Endodermal cell (in vitro differentiated cells): ENCODE measurements at regions not wholly inside any gene's neighbourhood (a gene's known extent, or its start where the extent isn't known, plus 50 kb on each side); places are given as distances from the start of the nearest gene placed in this dataset.
"Not testable (repeated sequence)": the region's sequence is repeated elsewhere in the genome, so short reads cannot be mapped to it uniquely, and the experiment has no call there.

ENCODE experiments used
- DNase-seq: peaks from one replicate; pipeline ENCODE4 v3.0.0-alpha.2; 2017
- H3K27ac ChIP-seq: 2 replicates; pipeline ENCODE4 v1.5.1; 2013; ENCODE audit warnings: mild to moderate bottlenecking, low read depth, low read length, moderate library complexity
- H3K27me3 ChIP-seq: 2 replicates; pipeline ENCODE4 v1.6.1; 2013; ENCODE audit warnings: mild to moderate bottlenecking, low read length, moderate library complexity; ENCODE audit not compliant: insufficient read depth, control insufficient read depth, poor library complexity, severe bottlenecking
- H3K36me3 ChIP-seq: 2 replicates; pipeline ENCODE4 v1.7.0; 2013; ENCODE audit warnings: mild to moderate bottlenecking, low read length, moderate library complexity; ENCODE audit not compliant: control insufficient read depth, insufficient read depth
- H3K4me1 ChIP-seq: one replicate; pipeline ENCODE4 v1.7.0; 2013; ENCODE audit warnings: low read length; ENCODE audit not compliant: control insufficient read depth, insufficient read depth
- H3K4me3 ChIP-seq: 2 replicates; pipeline ENCODE4 v1.5.1; 2013; ENCODE audit warnings: mild to moderate bottlenecking, low read length, moderate library complexity
- H3K9ac ChIP-seq: 2 replicates; pipeline ENCODE4 v1.6.1; 2013; ENCODE audit warnings: mild to moderate bottlenecking, low read length, moderate library complexity; ENCODE audit not compliant: poor library complexity, severe bottlenecking; ENCODE audit errors: extremely low read depth
- H3K9me3 ChIP-seq: 2 replicates; pipeline ENCODE4 v1.6.1; 2013; ENCODE audit warnings: mild to moderate bottlenecking, low read length, moderate library complexity; ENCODE audit not compliant: control insufficient read depth
- H3K27ac Mint-ChIP-seq: 2 replicates; pipeline ENCODE4 v1.8.0; 2020; ENCODE audit warnings: mixed read lengths
- H3K27me3 Mint-ChIP-seq: 2 replicates; pipeline ENCODE4 v1.8.0; 2021; ENCODE audit warnings: mild to moderate bottlenecking, mixed read lengths; ENCODE audit not compliant: insufficient read depth
- H3K36me3 Mint-ChIP-seq: 2 replicates; pipeline ENCODE4 v1.8.0; 2020; ENCODE audit warnings: low read depth, mixed read lengths
- H3K4me1 Mint-ChIP-seq: 2 replicates; pipeline ENCODE4 v1.8.0; 2020; ENCODE audit warnings: mixed read lengths
- H3K4me3 Mint-ChIP-seq: 2 replicates; pipeline ENCODE4 v1.8.0; 2020; ENCODE audit warnings: mild to moderate bottlenecking, moderate library complexity, mixed read lengths
- H3K9me3 Mint-ChIP-seq: 2 replicates; pipeline ENCODE4 v1.8.0; 2020; ENCODE audit warnings: mild to moderate bottlenecking, mixed read lengths
- WGBS, 2 experiments: methylation state at CpG; one replicate each; pipeline versions ENCODE4 v1.1.5 to v1.1.7; 2013; ENCODE audit warnings: missing lambda C conversion rate in 2 of 2, mixed read lengths in 1 of 2; ENCODE audit not compliant: insufficient coverage in 1 of 2, insufficient read length in 1 of 2; 5-methylcytosine and 5-hydroxymethylcytosine counted together
- TF ChIP-seq, protein P1 (sequence below): fragments of 200-600 bp; sonication (generic); conservative IDR thresholded peaks from 2 replicates; pipeline ENCODE4 v1.5.0; 2021; ENCODE audit warnings: antibody characterized with exemption, mild to moderate bottlenecking

DNA sequence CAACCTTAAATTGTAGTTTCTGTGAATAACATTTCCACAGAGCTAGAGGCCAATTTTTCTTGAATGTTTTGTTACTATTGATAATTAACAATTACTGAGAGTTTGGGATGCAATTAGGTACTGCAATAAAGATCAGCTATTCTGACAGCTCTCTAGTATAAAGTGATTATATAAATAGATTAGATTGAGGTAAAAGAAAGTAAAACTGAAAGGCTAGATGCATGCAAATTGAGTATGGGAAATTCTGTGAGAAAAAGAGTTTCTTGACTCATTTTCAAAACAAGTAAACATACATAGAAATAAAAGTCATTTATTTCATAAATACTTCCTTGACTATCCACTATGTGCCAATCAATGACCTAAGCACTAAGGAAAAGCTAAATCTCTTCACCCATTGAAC, 1087.5 kb upstream of the ATXN8OS start:
- Mint-ChIP-seq H3K36me3 (peaks cover 4% of the 10 kb centered on the region), H3K4me3 (no peak overlapping the region), H3K9me3 (peaks cover 14% of the 10 kb centered on the region), H3K27me3 (no peaks in the 10 kb centered on the region), H3K27ac (no peak overlapping the region), H3K4me1 (peaks cover 1% of the 10 kb centered on the region)
- no peak overlapping the region for H3K27ac ChIP-seq
- H3K27me3 ChIP-seq = no peaks in the 10 kb centered on the region
- no peak for DNase-seq
- TF ChIP-seq, protein P1, sequence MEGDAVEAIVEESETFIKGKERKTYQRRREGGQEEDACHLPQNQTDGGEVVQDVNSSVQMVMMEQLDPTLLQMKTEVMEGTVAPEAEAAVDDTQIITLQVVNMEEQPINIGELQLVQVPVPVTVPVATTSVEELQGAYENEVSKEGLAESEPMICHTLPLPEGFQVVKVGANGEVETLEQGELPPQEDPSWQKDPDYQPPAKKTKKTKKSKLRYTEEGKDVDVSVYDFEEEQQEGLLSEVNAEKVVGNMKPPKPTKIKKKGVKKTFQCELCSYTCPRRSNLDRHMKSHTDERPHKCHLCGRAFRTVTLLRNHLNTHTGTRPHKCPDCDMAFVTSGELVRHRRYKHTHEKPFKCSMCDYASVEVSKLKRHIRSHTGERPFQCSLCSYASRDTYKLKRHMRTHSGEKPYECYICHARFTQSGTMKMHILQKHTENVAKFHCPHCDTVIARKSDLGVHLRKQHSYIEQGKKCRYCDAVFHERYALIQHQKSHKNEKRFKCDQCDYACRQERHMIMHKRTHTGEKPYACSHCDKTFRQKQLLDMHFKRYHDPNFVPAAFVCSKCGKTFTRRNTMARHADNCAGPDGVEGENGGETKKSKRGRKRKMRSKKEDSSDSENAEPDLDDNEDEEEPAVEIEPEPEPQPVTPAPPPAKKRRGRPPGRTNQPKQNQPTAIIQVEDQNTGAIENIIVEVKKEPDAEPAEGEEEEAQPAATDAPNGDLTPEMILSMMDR = no peak
- H3K9me3 ChIP-seq = no peaks in the 10 kb centered on the region
- H3K9ac ChIP-seq = no peak overlapping the region
- H3K4me3 ChIP-seq = no peak overlapping the region
- no peaks in the 10 kb centered on the region for H3K36me3 ChIP-seq
- H3K4me1 ChIP-seq = peaks cover 2% of the 10 kb centered on the region

DNA sequence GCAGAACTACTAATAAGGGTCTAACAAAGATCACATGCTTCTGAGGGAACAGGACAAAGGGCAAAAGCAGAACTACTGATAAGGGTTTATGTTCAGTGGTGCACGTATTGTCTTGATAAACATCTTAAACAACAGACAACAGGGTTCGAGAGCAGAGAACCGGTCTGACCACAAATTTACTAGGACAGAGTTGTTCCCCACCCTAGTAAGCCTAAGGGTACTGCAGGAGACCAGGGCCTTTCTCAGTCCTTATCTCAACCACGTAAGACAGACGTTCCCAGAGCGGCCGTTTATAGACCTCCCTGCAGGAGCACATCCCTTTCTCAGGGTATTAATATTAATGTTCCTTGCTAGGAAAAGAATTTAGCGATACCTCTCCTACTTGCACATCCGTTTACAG, 1089.5 kb upstream of the ATXN8OS start:
- peaks cover 14% of the 10 kb centered on the region for H3K9me3 Mint-ChIP-seq
- H3K27ac Mint-ChIP-seq, H3K36me3 Mint-ChIP-seq, H3K27me3 ChIP-seq, H3K4me3 Mint-ChIP-seq, H3K9ac ChIP-seq, H3K4me3 ChIP-seq, H3K27ac ChIP-seq, H3K9me3 ChIP-seq, H3K4me1 ChIP-seq, H3K4me1 Mint-ChIP-seq, DNase-seq, H3K27me3 Mint-ChIP-seq, H3K36me3 ChIP-seq: not testable (repeated sequence)
- WGBS, 2 experiments = 86 to 89% methylated on average over 6 to 9 of the region's 9 CpGs

DNA sequence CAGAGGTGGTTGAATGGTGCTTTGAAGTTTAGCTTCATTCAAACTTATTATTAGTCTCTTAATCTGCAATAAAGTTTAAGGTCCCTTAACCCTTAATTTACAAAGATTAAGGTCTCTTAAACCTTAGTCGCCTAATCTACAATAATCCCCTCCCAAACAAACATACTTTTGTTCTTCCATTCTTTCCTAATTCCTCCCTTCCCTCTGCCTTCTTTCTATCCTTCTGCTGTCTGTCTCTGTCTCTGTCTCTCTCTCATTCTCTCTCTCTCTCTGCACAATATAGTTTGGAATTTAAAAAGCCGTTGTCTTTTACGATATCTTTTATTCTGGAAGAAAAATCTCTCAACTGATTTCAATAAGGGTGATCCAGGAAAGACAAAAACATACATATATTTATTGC, 1096.8 kb upstream of the ATXN8OS start:
- WGBS, 2 experiments = 93 to 100% methylated on average over 1 to 3 of the region's 3 CpGs
- Mint-ChIP-seq H3K9me3 (peaks cover 16% of the 10 kb centered on the region), H3K4me3 (no peak overlapping the region), H3K4me1 (peaks cover 8% of the 10 kb centered on the region), H3K27ac (no peak overlapping the region), H3K27me3 (no peaks in the 10 kb centered on the region), H3K36me3 (peaks cover 3% of the 10 kb centered on the region)
- Histone ChIP-seq H3K27me3 (no peaks in the 10 kb centered on the region), H3K27ac (no peak overlapping the region), H3K36me3 (no peaks in the 10 kb centered on the region), H3K4me3 (no peak overlapping the region), H3K9ac (no peak overlapping the region), H3K9me3 (peaks cover 6% of the 10 kb centered on the region), H3K4me1 (peaks cover 3% of the 10 kb centered on the region)
- DNase-seq = no peak
- TF ChIP-seq, protein P1 = no peak

DNA sequence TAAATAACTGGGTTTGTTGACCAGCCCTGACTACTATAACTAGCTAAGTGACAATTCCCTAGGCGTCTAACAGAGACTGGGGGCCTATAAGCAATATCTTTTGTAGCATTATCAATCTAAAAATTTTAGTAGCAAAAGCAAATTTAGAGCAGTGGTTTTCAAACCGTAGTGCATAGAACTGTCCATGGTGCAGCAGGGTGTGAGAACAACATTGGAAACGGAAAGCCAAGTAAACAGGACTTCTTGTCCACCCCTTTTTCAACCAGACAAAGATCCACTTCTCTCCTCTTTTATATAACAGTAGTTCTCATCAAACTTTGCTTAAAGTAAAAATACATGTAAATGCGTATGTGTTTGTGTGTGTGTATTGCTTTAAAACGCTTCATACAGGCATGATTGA, 1099.1 kb upstream of the ATXN8OS start:
- Histone ChIP-seq H3K9me3 (peaks cover 6% of the 10 kb centered on the region), H3K27ac (no peak overlapping the region), H3K4me1 (no peaks in the 10 kb centered on the region), H3K27me3 (no peaks in the 10 kb centered on the region), H3K4me3 (no peak overlapping the region), H3K36me3 (no peaks in the 10 kb centered on the region), H3K9ac (no peak overlapping the region)
- H3K27me3 Mint-ChIP-seq = no peaks in the 10 kb centered on the region
- H3K4me3 Mint-ChIP-seq = no peak overlapping the region
- H3K4me1 Mint-ChIP-seq = peaks cover 4% of the 10 kb centered on the region
- TF ChIP-seq, protein P1 = no peak
- DNase-seq = no peak
- H3K9me3 Mint-ChIP-seq = peaks cover 16% of the 10 kb centered on the region
- H3K27ac Mint-ChIP-seq = no peak overlapping the region
- H3K36me3 Mint-ChIP-seq = peaks cover 3% of the 10 kb centered on the region
- WGBS, 2 experiments = 91 to 93% methylated on average over 3 to 5 of the region's 5 CpGs
